NT2/D1 (cell line): ENCODE measurements at regions not wholly inside any gene's neighbourhood (a gene's known extent, or its start where the extent isn't known, plus 50 kb on each side); places are given as distances from the start of the nearest gene placed in this dataset.

Experiments
- YY1 ChIP-seq: IDR thresholded peaks from 2 replicates; pipeline ENCODE4 v1.6.1; 2011; ENCODE audit not compliant: insufficient read length, insufficient read depth
- ZNF274 ChIP-seq: IDR thresholded peaks from 2 replicates; pipeline ENCODE4 v1.6.1; 2011; ENCODE audit warnings: mild to moderate bottlenecking, low read depth, low read length

DNA sequence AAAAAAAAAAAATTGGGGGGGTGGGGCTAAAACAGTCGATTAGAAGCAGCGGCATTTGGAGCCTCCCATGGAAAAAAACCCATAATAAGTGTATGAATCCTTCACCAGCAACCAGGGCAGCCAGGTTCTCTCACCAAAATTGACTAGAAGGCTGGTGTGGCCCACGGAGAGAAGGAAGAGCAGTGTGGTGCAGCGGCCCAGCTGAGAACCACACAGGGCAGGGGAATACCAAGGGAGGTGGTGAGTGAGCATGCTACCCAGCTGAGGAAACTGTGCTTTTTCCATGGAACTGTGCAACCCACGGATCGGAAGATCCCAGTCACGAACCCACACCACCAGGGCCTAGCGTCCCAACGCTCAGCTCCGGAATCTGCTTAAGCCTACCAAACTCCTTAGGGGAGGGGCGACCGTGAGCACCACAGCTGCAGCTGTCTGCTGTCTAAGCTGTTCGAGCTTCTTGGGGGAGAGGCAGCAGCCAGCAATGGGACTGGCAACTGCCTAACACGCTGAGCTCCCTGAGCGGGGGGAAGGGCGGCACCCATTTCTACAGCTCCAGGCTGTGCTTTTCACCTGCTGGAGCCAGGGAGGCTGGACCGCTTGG, 1037.2 kb upstream of the ACVR2A start:
- TF ChIP-seq ZNF274 (no peak), YY1 (no peak)
